ENCODE measurements at regions not wholly inside any gene's neighbourhood (a gene's known extent, or its start where the extent isn't known, plus 50 kb on each side); places are given as distances from the start of the nearest gene placed in this dataset.

GRCh38 chr18:78898635-78899034 lies 81.0 kb upstream of the SALL3 start:
- ChIA-PET POLR2A (ENCODE audit: low non-redundant PET) (no interaction called here), CTCF (no interaction called here)
- Histone ChIP-seq H3K9me3 (ENCODE audit: low read depth, low read length, poor library complexity, severe bottlenecking) (peaks cover 3% of the 10 kb centered on the region), H3K27me3 (replicated peaks; ENCODE audit: insufficient read depth, low read depth, low read length, poor library complexity) (peaks cover 1% of the 10 kb centered on the region), H3K36me3 (ENCODE audit: insufficient read depth, low read length, poor library complexity, severe bottlenecking) (no peaks in the 10 kb centered on the region), H3K4me3 (ENCODE audit: low read depth, low read length, poor library complexity, severe bottlenecking) (no peak overlapping the region), H3K27ac (ENCODE audit: low read depth, low read length, poor library complexity, severe bottlenecking) (no peak overlapping the region), H3K4me1 (ENCODE audit: insufficient read depth, low read length, poor library complexity, severe bottlenecking) (no peaks in the 10 kb centered on the region)
- TF ChIP-seq CTCF (conservative IDR thresholded peaks at IDR 0.05; ENCODE audit: low read depth, low read length) (no peak), EZH2 (IDR thresholded peaks at IDR 0.05; ENCODE audit: borderline replicate concordance, low read depth, low read length, poor library complexity, severe bottlenecking) (no peak)
- no TSS peak for BruUV-seq (replicated peaks)
- DNase-seq (ENCODE audit: low spot score), result no peak
- intact Hi-C loops (cut with micrococcal nuclease; ENCODE audit: unreplicated experiment), result no loop called here

- no peak for DNase-seq (ENCODE audit: low spot score)
- POLR2A ChIA-PET (ENCODE audit: low non-redundant PET), result no interaction called here
- Histone ChIP-seq H3K27ac (ENCODE audit: low read depth, low read length, poor library complexity, severe bottlenecking) (no peak overlapping the region), H3K4me1 (ENCODE audit: insufficient read depth, low read length, poor library complexity, severe bottlenecking) (no peaks in the 10 kb centered on the region), H3K27me3 (replicated peaks; ENCODE audit: insufficient read depth, low read depth, low read length, poor library complexity) (peaks cover 7% of the 10 kb centered on the region), H3K4me3 (ENCODE audit: low read depth, low read length, poor library complexity, severe bottlenecking) (no peak overlapping the region), H3K36me3 (ENCODE audit: insufficient read depth, low read length, poor library complexity, severe bottlenecking) (no peaks in the 10 kb centered on the region), H3K9me3 (ENCODE audit: low read depth, low read length, poor library complexity, severe bottlenecking) (peaks cover 3% of the 10 kb centered on the region)
- CTCF ChIA-PET, result no interaction called here
- BruUV-seq (replicated peaks), result no TSS peak
- intact Hi-C loops (cut with micrococcal nuclease; ENCODE audit: unreplicated experiment), result no loop called here
- no peak for TF ChIP-seq EZH2 (IDR thresholded peaks at IDR 0.05; ENCODE audit: borderline replicate concordance, low read depth, low read length, poor library complexity, severe bottlenecking)
- TF ChIP-seq CTCF (conservative IDR thresholded peaks at IDR 0.05; ENCODE audit: low read depth, low read length), result no peak
Observed at GRCh38 chr18:78899241-78899640, 80.4 kb upstream of the SALL3 start.

GRCh38 chr18:78900938-78901909 lies 78.4 kb upstream of the SALL3 start:
- Histone ChIP-seq H3K9me3 (ENCODE audit: low read depth, low read length, poor library complexity, severe bottlenecking) (peaks cover 3% of the 10 kb centered on the region), H3K4me1 (ENCODE audit: insufficient read depth, low read length, poor library complexity, severe bottlenecking) (no peaks in the 10 kb centered on the region), H3K36me3 (ENCODE audit: insufficient read depth, low read length, poor library complexity, severe bottlenecking) (no peaks in the 10 kb centered on the region), H3K4me3 (ENCODE audit: low read depth, low read length, poor library complexity, severe bottlenecking) (no peak overlapping the region), H3K27me3 (replicated peaks; ENCODE audit: insufficient read depth, low read depth, low read length, poor library complexity) (peaks cover 27% of the 10 kb centered on the region), H3K27ac (ENCODE audit: low read depth, low read length, poor library complexity, severe bottlenecking) (no peak overlapping the region)
- ChIA-PET CTCF (no interaction called here), POLR2A (ENCODE audit: low non-redundant PET) (no interaction called here)
- intact Hi-C loops (cut with micrococcal nuclease; ENCODE audit: unreplicated experiment), result no loop called here
- no TSS peak for BruUV-seq (replicated peaks)
- DNase-seq (ENCODE audit: low spot score), result no peak
- TF ChIP-seq EZH2 (IDR thresholded peaks at IDR 0.05; ENCODE audit: borderline replicate concordance, low read depth, low read length, poor library complexity, severe bottlenecking) (no peak), CTCF (conservative IDR thresholded peaks at IDR 0.05; ENCODE audit: low read depth, low read length) (no peak)
